ENCODE measurements at regions not wholly inside any gene's neighbourhood (a gene's known extent, or its start where the extent isn't known, plus 50 kb on each side); places are given as distances from the start of the nearest gene placed in this dataset.

- DNase-seq = no peak
These were observed 518.4 kb downstream of the MED13L start for GRCh38 chr12:115758877-115759620.

DNA sequence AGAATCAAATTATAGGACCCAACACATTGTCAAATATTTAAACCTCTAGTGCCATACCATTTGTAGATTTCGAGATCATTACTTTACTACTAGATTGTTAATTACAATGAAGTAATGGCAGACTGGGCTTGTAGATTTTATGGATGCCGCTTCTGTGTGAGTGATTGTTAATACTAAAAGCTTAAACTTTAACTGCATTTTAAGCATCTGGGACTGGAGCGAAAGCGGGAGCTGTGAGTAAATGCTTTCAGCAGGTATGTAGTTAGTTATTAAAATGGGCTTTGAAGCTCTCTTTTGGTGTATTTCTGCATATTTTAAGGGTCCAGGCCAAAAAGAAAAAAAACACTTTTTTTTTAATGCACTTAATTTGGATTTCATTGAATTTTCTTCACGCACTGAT lies 519.3 kb downstream of the MED13L start:
- no peak for DNase-seq

- no peak for DNase-seq
These were observed 520.7 kb downstream of the MED13L start for GRCh38 chr12:115756804-115757203.

GRCh38 chr12:115756271-115756670 lies 521.2 kb downstream of the MED13L start:
- no peak for DNase-seq

DNA sequence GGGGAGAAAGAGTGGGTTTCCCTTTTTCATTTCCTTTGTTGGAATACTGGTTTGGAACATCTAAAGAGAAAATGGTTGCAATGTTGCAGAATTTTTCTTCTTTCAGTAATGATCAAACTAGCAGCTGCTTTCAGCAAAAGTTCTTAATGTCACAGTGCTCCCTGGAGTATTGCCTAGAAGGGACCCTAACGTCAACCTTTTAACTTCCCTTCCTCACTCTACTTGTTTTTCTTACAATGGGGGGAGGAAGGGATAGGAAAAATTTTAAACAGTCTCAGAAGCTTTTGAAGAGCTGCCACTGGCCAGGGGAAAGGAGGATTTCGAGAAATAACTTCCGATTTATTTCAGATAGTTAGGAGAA lies 521.8 kb downstream of the MED13L start:
- no peak for DNase-seq

DNA sequence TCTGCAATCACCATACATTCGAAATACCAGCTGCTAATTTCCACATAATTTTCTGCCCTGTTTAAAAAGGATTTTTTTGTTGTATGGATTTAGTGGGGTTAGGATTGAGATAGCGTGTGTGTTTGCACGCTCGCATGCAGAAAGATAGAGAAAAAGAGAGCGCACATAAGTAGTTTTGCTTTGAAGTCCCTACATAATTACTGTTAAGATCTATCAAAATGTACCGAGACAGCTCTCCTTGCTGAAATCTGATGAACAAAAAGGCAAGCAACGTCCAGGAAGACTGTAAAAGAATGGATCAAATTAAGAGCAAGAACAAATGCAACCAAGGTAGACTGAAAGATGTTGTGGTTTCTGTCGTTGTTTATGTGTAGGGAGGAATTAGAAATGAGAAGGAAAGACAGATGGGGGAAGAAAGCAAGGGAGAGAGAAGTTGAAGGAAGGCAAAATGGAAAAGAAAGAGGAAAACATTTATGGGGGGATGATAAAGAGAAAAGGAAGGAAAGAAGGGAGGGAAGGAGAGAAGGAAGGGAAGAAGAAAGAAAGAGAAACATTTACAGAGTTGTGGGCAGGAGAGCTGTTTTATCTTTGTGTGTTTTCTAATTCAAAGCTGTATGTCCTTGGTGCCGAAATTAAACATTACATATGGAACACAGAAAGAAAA lies 522.3 kb downstream of the MED13L start:
- DNase-seq = no peak

DNA sequence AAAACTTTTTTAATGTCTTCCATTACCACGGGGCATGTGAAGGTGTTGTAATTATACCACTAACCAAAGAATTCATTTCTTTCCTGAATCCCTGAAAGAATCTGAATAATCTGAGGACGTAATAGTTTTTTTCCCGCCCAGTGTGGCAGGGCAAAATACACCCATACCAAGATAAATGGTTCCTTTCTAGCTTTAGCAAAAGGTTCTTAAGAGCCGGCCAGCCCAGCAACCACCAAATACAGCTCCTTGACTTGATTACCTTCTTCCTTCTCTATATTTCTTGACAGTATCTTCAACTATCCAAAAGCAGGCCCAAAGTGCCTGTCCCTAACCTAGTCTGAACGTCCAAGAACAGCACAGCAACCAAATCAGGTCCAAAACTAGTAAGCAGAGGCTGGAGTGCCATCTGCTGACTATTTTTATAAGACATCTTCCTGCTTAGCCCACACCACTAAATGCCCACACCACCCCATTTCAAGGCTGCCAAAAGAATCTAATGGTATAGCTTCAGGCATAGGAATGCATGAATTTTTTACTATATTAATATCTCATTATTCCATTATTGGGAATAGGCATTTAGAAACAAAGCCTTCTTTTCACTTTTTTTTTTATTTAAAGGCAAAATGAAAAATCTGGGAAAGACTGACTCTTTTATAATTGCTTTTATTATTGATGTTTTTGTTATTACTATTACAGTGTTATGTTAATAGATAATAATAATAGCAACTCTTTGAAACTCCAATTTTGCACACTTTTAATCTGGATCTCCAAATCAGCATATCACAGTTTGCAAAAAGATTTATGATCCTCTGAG lies 524.4 kb downstream of the MED13L start:
- DNase-seq = peak; percentile 51

DNA sequence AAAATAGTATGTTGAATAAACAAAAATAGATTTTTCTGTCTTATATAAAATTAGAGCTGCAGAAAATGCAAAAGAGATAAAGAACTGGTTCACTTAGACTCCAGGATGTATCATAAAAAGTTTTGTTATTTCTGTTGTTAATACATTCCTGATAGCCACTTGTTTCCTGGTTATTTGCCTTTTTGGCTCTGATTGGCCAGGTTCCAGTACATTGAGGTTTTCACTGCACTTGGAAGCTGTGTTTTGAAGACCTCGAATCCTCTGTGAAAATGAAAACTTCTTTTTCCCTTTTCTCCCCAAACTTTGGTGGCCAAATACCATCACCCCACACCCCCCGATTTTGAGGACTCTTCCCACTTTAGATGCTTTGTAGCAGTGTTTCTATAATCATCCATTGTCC lies 525.3 kb downstream of the MED13L start:
- no peak for DNase-seq

DNA sequence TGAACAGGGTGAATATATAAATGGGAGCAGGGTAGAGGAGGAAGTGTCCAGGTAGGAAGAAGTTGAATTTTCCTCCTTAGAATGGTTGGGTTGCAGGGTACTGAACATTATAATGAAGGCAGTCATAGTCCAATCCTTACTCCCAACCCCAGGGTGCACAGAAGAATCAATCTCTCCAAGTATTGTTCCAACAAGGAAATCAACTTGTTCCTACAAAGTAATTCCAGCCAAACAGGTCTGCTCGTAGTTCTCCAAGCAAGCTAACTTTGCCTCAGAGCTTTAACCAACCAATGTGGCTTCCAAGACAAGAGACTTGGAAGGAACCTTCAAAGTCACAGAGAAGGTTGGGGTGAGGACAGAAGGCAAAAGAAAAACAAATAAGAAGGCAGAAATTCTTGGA lies 527.2 kb downstream of the MED13L start:
- no peak for DNase-seq

DNA sequence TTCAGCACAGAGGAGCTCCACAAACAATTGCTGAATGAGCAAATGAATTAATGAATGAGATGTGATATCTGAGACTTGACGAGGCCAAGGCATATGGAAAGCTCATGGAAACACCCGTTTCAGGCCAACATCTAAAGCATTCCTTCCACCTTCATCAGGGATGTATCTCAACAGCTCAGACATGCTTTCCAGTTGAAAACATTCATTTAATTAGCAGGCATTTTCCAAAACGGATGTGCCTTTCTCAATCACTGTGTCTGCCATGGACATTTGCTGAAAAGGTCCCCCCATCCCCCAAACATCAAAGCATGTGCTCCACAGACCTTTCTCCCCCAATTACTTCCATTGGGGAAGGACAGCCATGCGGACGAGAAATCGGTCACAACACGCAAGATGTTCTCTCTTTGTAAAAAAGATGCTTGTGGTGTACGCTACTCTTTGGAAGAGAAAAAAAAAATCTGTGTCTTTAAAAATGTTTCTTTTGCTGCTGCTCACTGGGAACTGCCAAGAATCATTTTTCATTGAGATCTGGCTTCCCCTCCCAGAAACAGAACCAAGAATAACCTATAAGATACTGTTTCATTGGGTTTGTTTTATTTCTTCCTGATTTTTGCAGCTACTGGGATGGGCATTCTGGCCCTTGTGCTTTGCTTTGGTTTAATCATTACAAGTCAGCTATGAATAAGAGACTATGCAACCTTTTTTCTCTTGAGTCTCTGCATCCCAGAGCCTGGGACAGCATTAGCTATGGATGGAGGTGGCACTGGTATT lies 528.2 kb downstream of the MED13L start:
- no peak for DNase-seq

DNA sequence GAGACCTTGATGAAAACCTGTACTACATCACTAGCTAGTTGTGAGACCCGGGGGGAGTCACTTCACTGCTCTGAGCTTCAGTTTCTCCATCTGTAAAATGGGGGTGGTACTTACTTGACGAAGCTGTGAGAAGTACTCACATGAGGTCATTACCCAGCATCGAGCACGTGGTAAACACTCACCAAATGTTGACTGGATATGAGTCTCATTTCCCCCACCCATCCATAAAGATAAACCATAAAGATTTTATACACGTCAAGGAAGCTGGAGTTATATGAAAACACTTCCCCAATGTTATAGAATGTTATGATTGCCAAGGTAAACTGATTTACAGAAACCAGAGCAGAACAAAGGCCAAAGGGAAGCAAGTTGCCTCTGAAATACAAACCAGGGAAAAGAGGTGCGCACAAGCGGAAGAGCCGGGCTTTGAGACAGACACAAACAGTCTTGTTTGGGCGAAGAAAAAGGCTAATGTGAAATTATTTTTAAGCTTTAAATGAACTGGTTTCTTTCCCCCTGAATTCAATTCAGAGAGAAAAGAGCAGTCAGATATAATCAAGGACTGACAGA lies 536.8 kb downstream of the MED13L start:
- DNase-seq = no peak

DNA sequence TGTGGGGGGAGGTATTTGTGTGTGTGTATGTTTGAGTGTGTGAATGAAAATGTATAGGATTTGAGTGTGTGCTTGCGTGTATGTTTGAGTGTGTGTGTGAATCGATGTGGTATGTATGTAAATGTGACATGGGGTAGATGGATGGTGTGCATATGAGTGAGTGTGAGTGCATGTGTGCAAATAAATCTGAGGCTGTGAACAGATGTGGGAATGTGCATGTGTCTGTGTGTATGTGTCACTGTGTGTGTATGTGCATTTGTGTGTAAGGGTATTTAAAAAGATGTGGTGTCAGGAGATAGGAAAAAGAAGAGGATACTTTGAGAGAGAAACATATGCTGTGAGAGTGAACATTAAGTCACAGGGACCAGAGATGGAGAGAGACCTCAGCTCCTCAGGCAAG lies 539.6 kb downstream of the MED13L start:
- DNase-seq = no peak

DNA sequence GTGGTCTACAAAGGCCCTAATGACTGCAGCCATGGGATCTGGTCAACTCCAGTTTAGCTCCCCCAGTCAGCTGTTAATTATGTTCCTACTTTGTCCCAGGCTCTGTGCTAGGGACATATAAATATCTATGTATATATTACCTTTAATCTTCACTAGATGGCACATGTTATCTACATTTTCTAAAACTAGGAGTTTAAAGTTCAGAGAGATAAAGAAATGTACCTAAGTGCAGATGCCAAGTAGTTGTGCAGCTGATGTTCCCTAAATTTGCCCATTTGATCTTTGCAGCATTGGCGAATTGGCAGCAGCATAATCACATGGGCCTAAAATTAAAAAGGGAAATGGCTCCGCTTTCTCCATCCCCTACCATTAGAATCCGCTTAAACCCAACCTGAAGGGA lies 541.1 kb downstream of the MED13L start:
- DNase-seq = no peak

- no peak for DNase-seq
These were observed 546.4 kb downstream of the MED13L start for GRCh38 chr12:115730975-115731541.

GRCh38 chr12:115726691-115727090 lies 550.8 kb downstream of the MED13L start:
- DNase-seq = no peak

- no peak for DNase-seq
These were observed 555.3 kb downstream of the MED13L start for GRCh38 chr12:115722181-115722580.

- no peak for DNase-seq
These were observed 560.9 kb downstream of the MED13L start for GRCh38 chr12:115716551-115716950.

- no peak for DNase-seq
These were observed 564.8 kb downstream of the MED13L start for GRCh38 chr12:115712676-115713075.

DNA sequence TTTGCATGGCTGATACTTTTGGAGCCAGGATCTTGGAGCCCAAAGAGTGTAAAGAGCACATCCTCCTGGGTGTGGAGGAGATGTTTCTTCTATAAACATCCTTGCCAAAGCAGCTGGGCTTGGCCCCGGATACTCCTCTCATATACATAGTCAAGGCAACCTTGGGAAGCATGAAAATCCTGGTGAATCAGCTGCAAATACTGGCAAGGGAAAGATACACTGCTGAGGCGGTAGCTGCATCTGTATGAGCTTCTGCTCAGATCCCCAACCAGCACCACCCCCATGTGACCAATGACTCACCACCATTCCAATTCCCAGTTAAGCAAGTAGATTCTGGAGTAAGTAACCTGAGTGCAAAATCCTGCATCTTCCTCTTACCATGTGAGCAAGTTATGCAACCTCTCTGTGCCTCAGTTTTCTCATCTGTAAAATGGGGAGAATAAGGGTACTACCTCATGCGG lies 567.4 kb downstream of the MED13L start:
- no peak for DNase-seq

DNA sequence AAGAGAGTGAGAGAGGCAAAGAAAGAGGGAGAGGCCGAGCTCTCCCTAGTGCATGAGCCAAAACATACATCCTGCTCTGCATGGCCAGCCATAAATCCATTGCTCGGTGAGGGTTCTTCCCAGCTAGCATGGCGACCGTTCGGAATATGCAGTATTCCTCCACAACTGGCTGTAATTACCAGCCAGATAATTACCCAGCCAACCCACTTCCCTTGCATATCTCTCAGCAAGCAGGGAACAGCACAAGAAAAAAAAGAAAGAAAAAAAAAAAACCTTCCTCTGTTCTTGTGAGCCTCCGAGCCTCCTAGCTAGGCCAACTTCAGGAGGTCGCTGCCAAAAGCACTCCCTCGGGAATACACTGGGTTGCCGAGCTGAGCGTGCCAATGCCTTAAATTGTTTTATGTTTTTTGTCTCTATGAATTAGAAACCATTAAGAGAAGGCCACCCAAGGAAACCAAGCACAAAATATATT lies 567.9 kb downstream of the MED13L start:
- no peak for DNase-seq

- DNase-seq = no peak
These were observed 568.7 kb downstream of the MED13L start for GRCh38 chr12:115708801-115709200.

DNA sequence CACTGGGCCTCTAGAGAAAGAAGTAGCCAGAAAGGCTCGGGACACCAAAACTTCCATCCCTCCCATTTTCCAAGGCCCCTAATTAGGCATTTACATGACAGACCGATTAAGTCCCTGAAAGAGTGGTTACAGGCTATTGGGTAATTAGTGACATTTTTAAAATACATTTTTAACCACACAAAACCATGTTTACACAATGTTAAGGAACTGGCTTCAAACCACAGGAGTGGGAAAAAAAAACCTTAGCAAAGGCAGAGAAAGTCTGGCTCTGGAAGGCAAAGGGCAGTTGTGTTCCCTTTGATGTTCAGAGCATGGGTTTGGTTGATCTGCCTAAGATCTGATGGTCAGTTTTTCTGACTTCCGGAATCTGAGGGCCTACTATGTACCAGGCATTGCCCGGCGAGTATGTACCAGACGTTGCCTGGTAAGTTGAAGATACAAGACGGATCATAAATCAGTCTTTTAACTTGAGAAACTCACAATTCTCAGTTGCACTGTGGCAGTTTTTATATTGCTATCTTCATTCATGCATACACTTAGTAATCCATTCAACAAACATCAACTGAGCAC lies 576.5 kb downstream of the MED13L start:
- DNase-seq = no peak
